ENCODE measurements at regions not wholly inside any gene's neighbourhood (a gene's known extent, or its start where the extent isn't known, plus 50 kb on each side); places are given as distances from the start of the nearest gene placed in this dataset.

DNA sequence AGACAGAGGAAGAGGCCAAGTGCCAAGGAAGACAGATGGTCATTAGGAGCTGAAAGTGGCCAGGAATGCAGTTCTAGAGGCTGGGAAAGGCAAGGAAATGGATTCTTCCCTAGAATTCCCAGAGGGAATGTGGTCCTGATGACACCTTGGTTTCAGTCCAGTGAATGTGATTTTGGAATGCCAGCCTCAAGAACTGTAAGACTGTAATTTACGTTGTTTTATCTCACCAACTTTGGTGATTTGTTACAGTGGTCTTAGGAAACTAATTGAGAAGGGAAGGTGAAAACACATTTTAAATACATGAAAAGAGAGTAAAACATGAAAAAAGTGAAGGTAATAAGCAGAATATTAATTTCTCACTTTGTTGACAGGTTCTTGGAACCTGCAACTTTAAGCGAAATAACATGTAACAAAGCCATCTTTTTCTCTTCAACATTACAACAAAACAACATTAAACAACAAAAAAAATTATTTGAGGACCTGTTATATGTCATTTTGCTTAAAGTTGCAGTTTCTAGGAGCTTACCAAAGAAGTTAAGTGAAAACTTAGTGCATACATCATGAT, 370.2 kb downstream of the METTL4 start:
- H3K4me3 ChIP-seq (ENCODE audit: low read length), result no peak overlapping the region
- TF ChIP-seq, protein P1, sequence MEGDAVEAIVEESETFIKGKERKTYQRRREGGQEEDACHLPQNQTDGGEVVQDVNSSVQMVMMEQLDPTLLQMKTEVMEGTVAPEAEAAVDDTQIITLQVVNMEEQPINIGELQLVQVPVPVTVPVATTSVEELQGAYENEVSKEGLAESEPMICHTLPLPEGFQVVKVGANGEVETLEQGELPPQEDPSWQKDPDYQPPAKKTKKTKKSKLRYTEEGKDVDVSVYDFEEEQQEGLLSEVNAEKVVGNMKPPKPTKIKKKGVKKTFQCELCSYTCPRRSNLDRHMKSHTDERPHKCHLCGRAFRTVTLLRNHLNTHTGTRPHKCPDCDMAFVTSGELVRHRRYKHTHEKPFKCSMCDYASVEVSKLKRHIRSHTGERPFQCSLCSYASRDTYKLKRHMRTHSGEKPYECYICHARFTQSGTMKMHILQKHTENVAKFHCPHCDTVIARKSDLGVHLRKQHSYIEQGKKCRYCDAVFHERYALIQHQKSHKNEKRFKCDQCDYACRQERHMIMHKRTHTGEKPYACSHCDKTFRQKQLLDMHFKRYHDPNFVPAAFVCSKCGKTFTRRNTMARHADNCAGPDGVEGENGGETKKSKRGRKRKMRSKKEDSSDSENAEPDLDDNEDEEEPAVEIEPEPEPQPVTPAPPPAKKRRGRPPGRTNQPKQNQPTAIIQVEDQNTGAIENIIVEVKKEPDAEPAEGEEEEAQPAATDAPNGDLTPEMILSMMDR (IDR thresholded peaks at IDR 0.05; ENCODE audit: insufficient read depth, low read depth, low read length, missing control alignments), result no peak
- no peak for DNase-seq (ENCODE audit: low read depth)

DNA sequence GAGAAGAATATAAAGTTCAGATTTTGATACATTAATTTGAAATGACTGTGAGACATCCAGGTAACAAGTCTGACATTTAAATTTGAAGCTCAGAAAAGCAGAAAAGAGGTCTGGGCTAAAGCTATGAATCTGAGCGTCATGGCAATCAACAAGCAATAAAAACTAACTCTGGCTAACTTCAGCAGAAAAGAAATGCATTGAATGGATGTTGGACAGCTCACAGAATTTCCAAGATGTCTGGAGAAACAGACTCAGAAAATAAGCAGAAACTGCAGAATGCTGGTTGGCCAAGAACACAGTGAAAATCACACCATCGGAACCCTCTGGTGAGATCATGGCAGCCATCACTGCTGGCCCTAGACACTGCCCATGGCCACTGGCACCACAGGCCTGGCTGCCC, 366.6 kb downstream of the METTL4 start:
- TF ChIP-seq, protein P1 (IDR thresholded peaks at IDR 0.05; ENCODE audit: insufficient read depth, low read depth, low read length, missing control alignments), result no peak
- no peak for DNase-seq (ENCODE audit: low read depth)

DNA sequence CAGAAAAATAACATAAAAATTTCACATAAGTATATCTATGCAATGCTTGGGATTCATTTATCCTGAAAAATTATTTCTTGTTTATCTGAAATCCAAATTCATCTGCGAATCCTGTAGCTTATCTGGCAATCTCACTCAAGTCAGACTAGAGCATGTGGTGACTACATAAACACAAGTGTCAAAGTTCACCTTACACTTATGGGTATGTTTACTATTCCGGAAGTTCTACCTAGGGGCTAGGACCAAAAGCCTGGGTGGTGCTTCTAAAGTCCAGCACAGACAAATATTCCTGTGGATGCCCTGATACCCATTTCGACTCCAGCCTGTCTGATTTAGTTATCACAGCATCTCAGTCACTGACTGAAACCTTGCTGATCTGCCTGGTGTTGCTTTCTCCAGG, 364.0 kb downstream of the METTL4 start:
- TF ChIP-seq, protein P1 (IDR thresholded peaks at IDR 0.05; ENCODE audit: insufficient read depth, low read depth, low read length, missing control alignments), result no peak
- H3K4me3 ChIP-seq (ENCODE audit: low read length), result no peak overlapping the region
- DNase-seq (ENCODE audit: low read depth), result no peak

More for the DNA sequence above, 366.6 kb downstream of the METTL4 start:
- H3K4me3 ChIP-seq (ENCODE audit: low read length), result no peak overlapping the region

DNA sequence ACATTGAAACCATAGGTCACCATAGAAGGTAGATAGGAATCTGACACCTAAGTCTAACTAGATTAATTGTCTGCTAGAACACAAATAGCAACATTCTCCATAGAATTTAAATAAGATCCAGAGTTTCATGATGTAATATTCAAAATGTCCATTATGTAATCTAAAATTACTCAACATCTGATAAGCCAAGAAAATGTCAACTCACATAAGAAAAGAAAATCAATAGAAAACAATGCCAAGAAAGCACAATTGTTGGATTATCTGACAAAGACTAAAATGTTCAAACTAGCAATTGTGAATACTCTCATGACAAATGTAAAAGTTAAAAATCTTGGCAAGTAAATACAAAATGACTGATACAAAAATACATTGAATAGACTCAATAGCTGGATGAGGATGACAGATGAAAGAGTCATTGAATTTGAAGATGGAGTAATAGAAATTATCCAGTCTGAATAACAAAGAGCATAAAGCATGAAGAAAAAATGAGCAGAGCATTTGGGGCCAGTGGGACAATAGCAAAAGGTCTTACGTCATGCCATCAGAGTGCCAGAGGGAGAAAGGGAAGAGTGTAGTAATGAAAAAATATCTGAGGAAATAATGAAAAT, 358.6 kb downstream of the METTL4 start:
- no peak for DNase-seq (ENCODE audit: low read depth)
- H3K4me3 ChIP-seq (ENCODE audit: low read length), result no peak overlapping the region
- TF ChIP-seq, protein P1 (IDR thresholded peaks at IDR 0.05; ENCODE audit: insufficient read depth, low read depth, low read length, missing control alignments), result no peak

DNA sequence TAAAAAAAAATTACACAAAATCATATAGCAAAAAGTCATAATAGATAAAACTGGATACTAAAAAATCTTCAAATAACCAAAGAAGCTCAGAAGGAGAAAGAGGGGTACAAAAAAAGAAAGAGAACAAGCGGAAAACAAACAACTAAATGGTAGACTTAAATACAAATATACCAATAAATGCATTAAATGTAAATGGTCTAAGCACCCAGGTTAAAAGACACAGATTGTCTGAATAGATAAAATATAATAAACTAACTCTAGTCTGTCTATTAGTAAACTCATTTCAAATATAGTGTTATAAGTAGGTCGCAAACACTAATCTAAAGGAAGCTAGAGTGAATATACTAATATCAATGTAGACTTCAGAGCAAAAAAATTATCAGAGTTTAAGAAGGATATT, 357.4 kb downstream of the METTL4 start:
- H3K4me3 ChIP-seq (ENCODE audit: low read length), result no peak overlapping the region
- DNase-seq (ENCODE audit: low read depth), result no peak
- TF ChIP-seq, protein P1 (IDR thresholded peaks at IDR 0.05; ENCODE audit: insufficient read depth, low read depth, low read length, missing control alignments), result no peak

DNA sequence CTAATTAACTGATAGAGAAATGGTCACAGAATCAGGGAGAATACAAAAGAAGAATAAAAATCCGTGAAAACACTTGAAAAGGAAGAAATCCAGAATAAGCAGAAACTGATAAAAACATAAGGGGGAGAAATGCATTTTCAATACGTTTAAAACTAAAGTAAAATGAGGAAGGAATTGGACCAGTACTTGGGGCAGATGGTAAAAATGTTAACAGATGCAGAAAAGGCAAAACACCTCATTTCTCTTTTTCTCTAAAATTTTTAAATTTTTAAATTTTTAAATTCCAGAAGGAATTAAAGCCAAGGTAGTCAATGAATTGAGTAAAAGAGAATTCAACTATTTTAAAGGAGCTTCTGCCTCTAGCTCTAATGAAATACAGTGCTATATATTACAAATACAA, 353.9 kb downstream of the METTL4 start:
- TF ChIP-seq, protein P1 (IDR thresholded peaks at IDR 0.05; ENCODE audit: insufficient read depth, low read depth, low read length, missing control alignments), result no peak
- H3K4me3 ChIP-seq (ENCODE audit: low read length), result no peak overlapping the region
- DNase-seq (ENCODE audit: low read depth), result no peak

DNA sequence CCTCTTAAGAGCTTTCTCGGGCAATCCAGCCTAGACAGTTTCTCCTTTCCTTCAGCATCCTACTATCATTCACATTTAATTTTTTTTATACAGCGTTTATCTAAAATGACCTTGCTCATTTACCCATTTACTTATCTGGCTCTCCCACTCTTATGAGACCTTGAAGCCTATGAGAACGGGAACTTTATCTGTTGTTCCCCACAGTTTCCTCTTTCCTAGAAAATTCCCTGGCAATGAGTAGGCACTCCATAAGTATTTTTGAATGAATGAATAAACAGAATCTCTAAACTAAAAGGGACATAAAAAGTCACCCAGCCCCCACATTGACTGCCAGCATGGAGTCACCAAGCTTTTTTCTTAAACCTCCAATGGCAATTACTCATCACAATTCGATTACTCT, 353.2 kb downstream of the METTL4 start:
- TF ChIP-seq, protein P1 (IDR thresholded peaks at IDR 0.05; ENCODE audit: insufficient read depth, low read depth, low read length, missing control alignments), result no peak
- H3K4me3 ChIP-seq (ENCODE audit: low read length), result no peak overlapping the region
- no peak for DNase-seq (ENCODE audit: low read depth)
